Midbrain (tissue), 1 donor: ENCODE measurements at regions not wholly inside any gene's neighbourhood (a gene's known extent, or its start where the extent isn't known, plus 50 kb on each side); places are given as distances from the start of the nearest gene placed in this dataset.

Source experiments
- DNase-seq: peaks from one replicate; lab custom pipeline; 2025; lab: John Stamatoyannopoulos, UW

- no peak for DNase-seq
Measured at GRCh38 chr15:81595752-81596151, 221.7 kb upstream of the TMC3 start.

DNA sequence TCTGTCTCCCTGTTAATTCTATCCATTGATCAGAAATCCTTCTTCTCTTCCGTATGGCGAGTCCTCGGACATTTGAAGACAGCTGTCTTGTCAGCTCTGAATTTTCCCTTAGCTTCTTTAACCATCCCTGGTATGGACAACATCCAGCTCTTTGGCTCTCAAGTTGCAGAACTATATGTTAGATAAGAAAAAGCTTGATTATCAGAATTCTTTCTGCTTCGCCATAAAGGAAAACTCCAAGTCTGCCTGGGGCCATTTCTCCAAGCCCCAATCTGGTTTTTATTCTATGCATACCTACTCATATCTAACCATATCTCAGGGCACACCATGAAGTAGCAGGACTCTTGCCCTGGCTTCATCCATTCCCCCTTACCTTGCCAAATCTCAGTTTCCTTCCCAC lies 215.7 kb upstream of the TMC3 start:
- no peak for DNase-seq

- no peak for DNase-seq
Measured at GRCh38 chr15:81575436-81576123, 201.6 kb upstream of the TMC3 start.

DNA sequence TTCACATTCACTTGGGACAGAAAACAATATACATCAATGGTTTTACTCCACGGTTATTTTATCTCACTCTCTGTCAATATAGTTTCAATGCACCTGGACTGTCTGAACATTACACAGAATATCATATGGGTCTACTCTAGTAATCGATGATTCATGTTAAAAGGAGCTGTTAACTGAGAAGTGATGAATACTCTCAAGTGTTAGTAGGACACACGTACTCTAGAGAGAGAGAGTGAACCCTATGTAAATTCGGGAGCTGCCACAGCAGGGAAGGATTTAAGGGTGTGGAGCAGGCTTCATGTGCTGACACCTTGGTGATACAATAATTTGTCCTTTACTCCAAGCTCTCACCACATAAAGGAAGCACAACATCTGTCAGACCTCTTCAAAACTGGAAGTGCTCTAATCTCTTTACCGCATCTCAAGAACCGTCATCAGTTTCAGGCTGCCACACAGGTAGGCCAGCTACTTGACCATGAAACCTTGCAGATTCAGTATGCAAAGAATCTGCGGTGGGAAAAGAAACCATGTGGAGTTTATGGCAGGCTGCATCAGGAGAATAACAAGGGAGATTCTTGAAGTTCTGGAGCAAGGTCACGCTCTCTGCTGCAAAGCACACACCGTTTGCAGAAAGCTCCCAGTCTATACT lies 199.2 kb upstream of the TMC3 start:
- no peak for DNase-seq

GRCh38 chr15:81572190-81572589 lies 198.2 kb upstream of the TMC3 start:
- no peak for DNase-seq

DNA sequence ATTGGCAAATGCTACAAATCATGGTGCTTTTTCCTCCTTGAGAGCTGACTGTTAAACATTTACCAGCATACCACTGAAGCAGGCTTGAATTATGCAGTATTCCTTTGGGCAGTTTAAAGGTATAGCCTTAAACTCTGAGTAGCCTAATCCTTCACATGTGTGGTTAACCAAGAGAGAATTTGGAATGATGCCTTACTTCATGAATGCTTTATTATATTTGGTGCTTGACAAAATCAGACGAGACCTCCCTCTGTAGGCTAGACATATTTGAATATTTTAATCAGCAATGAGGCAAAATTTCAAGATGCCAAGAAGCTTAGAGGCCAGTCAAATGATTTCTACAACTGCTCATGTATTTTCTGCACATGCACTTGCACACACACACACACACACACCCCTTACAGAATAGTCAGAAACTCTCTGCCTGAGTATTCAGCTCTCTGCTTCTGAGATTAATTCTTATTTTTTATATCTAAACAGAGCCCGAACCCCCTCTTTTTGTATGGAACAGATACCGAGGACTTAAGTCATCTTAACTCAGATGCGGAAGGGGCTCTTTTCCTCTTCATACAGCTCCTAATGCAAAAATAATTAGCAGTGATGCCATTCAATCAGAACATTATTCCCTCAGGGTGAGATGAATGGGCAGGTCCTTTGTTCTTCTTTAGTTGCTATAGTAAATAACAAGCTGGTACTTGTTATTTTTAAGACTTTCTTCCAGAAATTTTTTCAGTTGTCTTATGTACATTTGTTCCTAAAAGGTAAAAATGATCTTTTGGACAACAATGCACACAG lies 195.5 kb upstream of the TMC3 start:
- DNase-seq, result no peak

GRCh38 chr15:81567924-81568323 lies 193.9 kb upstream of the TMC3 start:
- DNase-seq, result no peak

DNA sequence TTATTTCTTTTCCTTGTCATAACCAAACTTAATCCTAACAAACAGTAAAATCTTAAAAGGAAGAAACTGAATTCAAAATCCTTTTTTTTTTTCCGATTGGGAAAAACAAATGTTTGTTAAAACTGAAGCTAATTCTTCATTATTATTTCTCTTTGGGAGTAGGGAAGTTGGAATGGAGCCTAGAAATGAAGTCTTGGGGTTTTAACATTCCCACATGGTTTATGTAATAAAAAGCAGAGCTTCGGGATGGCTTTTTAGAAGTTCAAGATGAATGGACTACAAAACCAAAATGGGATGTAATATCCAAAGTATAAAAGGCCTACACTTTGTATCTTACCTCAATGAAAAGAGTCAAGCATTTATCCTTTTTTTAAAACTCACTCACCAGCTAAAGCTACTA lies 189.0 kb upstream of the TMC3 start:
- no peak for DNase-seq

DNA sequence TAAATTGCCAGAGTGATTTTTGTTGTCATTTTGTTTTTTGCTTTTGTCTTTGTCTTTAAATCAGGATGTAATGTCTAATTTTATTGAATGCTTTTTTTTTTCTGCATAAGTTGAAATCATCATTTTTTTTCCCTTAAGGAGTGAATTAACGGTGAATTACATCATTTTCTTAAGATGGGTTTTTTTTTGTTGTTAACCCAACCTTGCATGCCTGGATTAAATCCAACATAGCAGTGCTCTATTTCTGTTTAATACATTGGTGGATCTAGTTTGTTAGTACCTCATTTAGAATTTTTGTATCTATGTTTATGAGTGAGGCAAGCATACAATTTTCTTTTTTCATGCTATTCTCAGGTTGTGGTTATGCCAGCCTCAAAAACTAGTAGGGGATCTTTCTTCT lies 186.4 kb upstream of the TMC3 start:
- DNase-seq, result no peak

- no peak for DNase-seq
Measured at GRCh38 chr15:81558056-81558455, 184.0 kb upstream of the TMC3 start.

DNA sequence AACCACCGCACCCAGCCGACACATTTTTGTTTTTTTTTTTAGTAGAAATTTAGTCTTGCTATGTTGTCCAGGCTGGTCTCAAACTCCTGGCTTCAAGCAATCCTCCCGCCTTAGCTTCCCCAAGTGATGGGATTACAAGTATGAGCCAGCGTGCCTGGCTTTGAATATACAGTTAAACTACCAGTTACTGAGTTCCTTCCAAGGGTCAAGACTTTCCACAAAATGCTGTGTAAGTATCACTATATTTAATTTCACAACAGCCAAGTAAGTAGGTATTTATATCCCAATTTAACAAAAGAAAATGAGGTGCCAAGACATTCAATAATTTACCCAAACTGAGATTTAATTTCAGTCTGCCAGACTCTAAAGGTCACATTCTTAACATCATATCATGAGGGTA lies 181.3 kb upstream of the TMC3 start:
- no peak for DNase-seq

- DNase-seq, result peak; percentile 13
Measured at GRCh38 chr15:81548365-81549130, 174.5 kb upstream of the TMC3 start.

DNA sequence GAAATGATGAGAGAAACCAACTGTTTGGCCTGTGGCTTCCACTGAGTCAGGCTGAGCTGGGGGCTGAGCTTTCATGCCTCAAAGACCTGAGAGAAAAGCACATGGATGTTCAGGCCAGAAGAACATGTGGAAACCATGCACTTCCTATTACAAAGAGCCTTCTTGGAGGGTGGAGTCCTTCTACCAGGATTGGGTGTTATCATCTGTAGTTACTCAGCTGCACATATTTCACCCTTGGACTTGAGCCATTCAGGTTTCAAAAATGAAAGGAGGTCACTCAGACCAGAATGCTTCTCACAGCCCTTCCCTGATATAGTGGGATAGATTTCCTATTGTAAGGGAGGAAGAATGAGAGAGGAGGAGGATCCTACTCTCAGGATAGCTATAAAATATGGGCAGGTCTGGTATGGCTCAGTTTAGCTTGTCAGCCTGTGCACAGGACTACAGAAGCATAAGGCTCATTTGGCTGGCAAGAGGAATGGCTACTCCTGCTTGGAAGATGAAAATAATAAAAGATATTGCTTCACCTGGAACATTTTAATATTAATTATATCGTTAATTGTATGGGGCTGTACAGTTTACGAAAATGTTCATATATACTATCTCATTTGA lies 173.6 kb upstream of the TMC3 start:
- no peak for DNase-seq

GRCh38 chr15:81544385-81544784 lies 170.4 kb upstream of the TMC3 start:
- no peak for DNase-seq

DNA sequence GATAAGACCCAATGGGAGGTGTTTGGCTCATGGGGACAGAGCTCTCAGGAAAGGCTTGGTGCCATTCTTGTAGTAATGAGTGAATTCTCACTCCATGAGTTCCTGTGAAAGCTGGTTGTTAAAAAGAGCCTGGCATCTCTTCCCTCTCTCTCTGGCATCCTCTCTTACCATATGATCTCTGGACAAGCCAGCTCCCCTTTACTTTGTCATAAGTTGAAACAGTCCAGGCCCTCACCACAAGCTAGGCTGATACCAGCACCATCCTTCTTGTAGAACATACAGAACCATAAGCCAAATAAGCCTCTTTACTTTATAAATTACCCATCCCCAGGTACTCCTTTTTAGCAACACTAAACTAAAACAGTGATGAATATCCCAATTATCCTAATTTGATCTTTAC lies 166.9 kb upstream of the TMC3 start:
- no peak for DNase-seq

DNA sequence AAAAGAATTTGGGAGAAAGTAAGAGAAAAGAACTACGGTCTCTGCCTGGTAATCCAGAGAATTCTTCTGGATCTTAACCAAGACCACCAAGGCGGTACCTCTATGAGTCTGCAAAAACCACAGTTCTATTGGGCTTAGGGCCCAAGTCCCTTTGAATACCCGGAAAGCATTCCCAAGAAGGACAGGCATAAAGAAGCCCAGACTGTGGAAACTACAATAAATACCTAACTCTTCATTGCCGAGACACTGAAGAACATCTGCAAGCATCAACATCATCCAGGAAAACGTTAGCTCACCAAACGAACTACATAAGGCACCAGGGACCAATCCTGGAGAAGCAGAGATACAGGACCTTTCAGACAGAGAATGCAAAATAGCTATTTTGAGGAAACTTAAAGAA lies 162.3 kb upstream of the TMC3 start:
- peak; percentile 1 for DNase-seq

DNA sequence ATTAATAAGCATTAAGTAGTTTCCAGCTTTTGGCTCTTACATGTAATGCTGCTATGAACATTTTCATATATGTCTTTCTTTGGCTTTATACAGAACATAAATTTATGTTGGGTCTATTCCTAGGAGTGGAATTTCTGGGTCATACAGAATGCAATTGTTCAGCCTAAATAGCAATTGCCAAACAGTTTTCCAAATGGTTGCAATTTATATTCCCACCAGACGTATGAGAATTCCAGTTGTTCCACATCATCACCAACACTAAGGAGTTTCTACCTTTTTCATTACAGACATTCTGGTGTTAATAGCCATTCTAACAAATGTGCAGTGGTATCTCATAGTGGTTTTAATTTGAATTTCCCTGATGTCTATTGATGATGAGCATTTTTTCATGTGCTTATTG lies 160.1 kb upstream of the TMC3 start:
- DNase-seq, result no peak

- DNase-seq, result no peak
Measured at GRCh38 chr15:81532001-81532400, 158.0 kb upstream of the TMC3 start.

DNA sequence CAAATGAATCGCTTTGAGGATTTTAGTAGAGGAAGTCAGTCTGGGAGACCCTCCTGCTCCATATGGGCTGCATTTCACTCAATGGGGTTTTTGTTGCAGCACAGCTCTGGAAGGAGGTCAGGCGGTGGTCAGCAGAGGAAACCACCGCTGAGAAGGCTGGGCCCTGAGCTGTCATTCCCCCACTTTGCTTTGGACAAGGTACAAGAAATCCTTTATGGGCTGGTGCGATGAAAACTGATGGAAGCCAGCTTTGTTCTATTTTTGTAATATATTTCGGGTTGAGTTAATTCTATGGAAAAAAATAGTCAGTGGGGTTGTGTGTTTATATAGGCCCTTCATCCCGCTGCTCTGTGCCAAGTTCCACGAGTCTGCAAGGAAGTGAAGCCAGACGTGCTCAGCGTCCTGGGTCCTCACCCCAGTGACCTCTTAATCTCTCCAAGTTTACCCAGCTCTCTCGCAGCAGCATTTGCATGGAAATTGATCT lies 157.1 kb upstream of the TMC3 start:
- no peak for DNase-seq

DNA sequence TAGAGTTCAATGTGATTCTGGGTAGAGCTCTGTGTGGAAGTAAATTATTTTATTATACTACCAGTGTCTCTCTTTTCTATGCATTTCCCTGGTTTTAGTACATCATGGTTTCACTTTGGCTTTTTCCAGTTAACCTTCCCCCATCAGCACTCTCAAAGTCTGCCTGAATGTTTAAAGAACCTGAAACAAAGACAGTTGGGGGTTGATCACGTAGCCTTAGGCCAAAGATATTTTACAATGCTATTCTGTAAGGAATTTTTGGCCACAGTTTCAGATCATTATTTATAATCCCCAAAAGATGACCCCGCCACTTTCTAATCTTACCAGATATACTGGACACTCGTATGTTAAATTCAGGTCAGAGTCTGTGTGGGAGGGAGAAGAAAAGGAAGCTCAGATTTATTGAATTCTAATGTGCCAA lies 156.3 kb upstream of the TMC3 start:
- DNase-seq, result no peak

DNA sequence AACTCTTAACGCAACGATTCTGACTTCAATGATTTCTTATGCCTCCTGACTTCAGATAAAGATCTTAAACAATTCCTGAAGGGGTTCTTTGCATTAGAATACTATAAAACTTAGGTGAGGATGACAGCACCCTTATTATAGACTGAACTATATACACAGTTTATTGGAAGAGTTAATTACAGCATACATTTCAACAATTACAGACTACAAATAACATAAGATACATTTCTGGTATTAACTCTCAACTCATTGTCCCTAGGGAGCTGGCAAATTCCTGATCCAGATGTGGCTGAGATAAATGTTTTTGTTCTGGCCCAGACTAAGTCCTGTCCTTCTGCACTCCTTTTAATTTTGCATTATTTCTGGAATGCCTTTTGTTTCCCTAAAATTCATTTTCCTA lies 155.5 kb upstream of the TMC3 start:
- no peak for DNase-seq

DNA sequence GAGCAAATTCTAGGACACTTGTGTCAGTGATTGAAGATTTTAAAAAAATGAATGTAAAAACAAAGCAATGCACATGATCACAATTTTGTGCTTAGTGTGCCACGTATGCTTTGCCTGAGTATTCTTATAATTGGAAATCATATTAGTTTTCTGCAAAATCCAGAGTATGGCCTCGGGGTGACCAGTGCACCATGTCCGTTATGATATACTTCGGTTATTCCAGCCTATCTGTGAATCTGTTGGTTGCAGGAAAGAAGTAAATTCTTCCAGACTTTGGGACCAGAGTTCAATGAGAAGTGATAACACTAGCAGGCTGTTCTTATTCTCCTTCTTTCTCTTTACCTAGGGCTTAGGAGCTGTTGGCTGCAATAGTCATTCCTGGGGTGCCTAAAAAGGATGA lies 152.0 kb upstream of the TMC3 start:
- DNase-seq, result no peak
